ENCODE measurements at regions not wholly inside any gene's neighbourhood (a gene's known extent, or its start where the extent isn't known, plus 50 kb on each side); places are given as distances from the start of the nearest gene placed in this dataset.
"Not testable (repeated sequence)": the region's sequence is repeated elsewhere in the genome, so short reads cannot be mapped to it uniquely, and the experiment has no call there.

- peaks cover 55 to 64% of the 10 kb centered on the region in 2 donors for H3K36me3 ChIP-seq
Observed at GRCh38 chr1:184818646-184819045, 64.0 kb upstream of the EDEM3 start.

GRCh38 chr1:184817003-184817402 is 62.3 kb upstream of the EDEM3 start:
- H3K36me3 ChIP-seq, result peaks cover 43 to 51% of the 10 kb centered on the region in 2 donors
- intact Hi-C loops (cut with DNase I); H3K27ac ChIP-seq; H3K4me3 ChIP-seq; H3K27me3 ChIP-seq; DNase-seq (ENCODE audit: low spot score in 2 of 2); H3K4me1 ChIP-seq; H3K9me3 ChIP-seq: not testable (repeated sequence)

More at GRCh38 chr1:184818646-184819045, 64.0 kb upstream of the EDEM3 start:
- TF ChIP-seq CTCF (IDR thresholded peaks at IDR 0.05), result no peak
- Histone ChIP-seq H3K4me3 (no peak overlapping the region), H3K27ac (no peak overlapping the region), H3K27me3 (no peaks in the 10 kb centered on the region), H3K4me1 (peaks cover 0 to 10% of the 10 kb centered on the region in 2 donors), H3K9me3 (no peaks in the 10 kb centered on the region)
- no peak for DNase-seq (ENCODE audit: low spot score in 2 of 2)
- intact Hi-C loops (cut with DNase I), result no loop called here

DNA sequence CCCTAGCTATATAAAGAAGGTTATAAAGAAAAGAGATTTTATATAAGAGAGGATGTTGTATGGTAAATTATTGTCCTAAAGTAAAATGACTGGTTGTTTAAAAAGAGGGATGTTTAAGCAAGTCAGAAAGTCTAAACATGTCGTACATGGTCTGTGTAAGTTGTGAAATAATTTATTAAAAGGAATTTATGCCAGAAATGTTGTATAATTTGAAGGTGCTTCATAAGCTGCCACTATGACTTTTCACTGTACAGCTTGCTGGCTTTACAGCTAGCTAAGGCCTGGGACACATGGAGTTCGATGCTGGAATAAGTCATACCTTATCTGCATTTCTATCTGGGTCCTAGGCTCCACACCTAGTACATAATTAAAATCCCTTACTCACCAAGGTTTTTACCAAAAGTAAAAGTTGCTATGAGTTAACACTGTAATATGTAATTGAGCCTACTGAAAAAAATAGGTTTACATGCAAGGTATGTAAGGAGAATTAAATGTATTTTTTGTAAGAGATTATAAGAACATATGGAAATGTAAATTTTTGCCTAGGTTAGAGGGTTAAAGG is 59.0 kb upstream of the EDEM3 start:
- peak overlapping the region; percentile 13 to 30 for H3K27ac ChIP-seq
- no peak overlapping the region for H3K4me3 ChIP-seq

GRCh38 chr1:184811439-184812111 is 56.9 kb upstream of the EDEM3 start:
- DNase-seq (ENCODE audit: low spot score in 2 of 2), result peak; percentile 36 to 86
- intact Hi-C loops (cut with DNase I), result loop anchor here (2.0 kb wide), 1 partner anchor 15 kb away; no protein-coding TSS in a partner anchor
- Histone ChIP-seq H3K4me1 (peaks cover 7 to 15% of the 10 kb centered on the region in 2 donors), H3K9me3 (no peaks in the 10 kb centered on the region), H3K27ac (peak overlapping the region; percentile 83 to 85), H3K36me3 (peaks cover 15 to 28% of the 10 kb centered on the region in 2 donors), H3K4me3 (peak overlapping the region in 1 of 2 donors; percentile 36), H3K27me3 (no peaks in the 10 kb centered on the region)
- no peak for TF ChIP-seq CTCF (IDR thresholded peaks at IDR 0.05)

More for the DNA sequence above, 59.0 kb upstream of the EDEM3 start:
- H3K27me3 ChIP-seq, result no peaks in the 10 kb centered on the region
- TF ChIP-seq CTCF (IDR thresholded peaks at IDR 0.05), result no peak
- intact Hi-C loops (cut with DNase I), result no loop called here
- H3K36me3 ChIP-seq, result peaks cover 17 to 23% of the 10 kb centered on the region in 2 donors
- H3K9me3 ChIP-seq, result no peaks in the 10 kb centered on the region
- no peak for DNase-seq (ENCODE audit: low spot score in 2 of 2)
- peaks cover 7 to 15% of the 10 kb centered on the region in 2 donors for H3K4me1 ChIP-seq

GRCh38 chr1:184810735-184811343 is 56.2 kb upstream of the EDEM3 start:
- Histone ChIP-seq H3K4me3 (peak overlapping the region in 1 of 2 donors; percentile 36), H3K27ac (peak overlapping the region; percentile 83 to 85), H3K36me3 (peaks cover 15 to 22% of the 10 kb centered on the region in 2 donors), H3K4me1 (peaks cover 7 to 20% of the 10 kb centered on the region in 2 donors), H3K9me3 (no peaks in the 10 kb centered on the region), H3K27me3 (no peaks in the 10 kb centered on the region)
- intact Hi-C loops (cut with DNase I), result loop anchor here (2.0 kb wide), 1 partner anchor 16 kb away; no protein-coding TSS in a partner anchor
- peak in 1 of 2 donors; percentile 83 for DNase-seq (ENCODE audit: low spot score in 2 of 2)
- TF ChIP-seq CTCF (IDR thresholded peaks at IDR 0.05), result no peak

DNA sequence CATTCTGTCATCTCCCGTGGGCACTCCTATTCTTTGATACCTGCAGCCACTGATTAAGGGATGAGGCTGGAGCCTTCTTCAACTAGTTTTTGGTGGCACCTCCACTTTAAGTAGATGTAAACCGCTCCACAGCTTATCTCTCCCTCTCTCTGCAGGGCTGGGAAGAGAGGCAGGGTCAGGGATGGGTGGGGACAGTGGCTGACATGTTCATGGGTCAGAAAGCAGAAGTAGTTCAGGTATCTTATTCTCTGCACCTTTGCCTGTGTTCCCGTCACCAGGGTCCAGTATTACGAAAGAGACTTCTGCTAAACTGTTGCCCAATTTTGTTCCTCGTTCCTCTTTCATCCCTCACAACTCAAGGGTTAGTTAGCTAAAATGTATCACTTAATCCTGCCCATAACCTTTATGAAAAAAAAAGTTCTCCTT is 51.7 kb upstream of the EDEM3 start:
- Histone ChIP-seq H3K27me3 (no peaks in the 10 kb centered on the region), H3K9me3 (no peaks in the 10 kb centered on the region), H3K36me3 (peaks cover 43 to 57% of the 10 kb centered on the region in 2 donors), H3K4me1 (peaks cover 7 to 15% of the 10 kb centered on the region in 2 donors), H3K4me3 (no peak overlapping the region), H3K27ac (peak overlapping the region; percentile 46 to 51)
- no peak for TF ChIP-seq CTCF (IDR thresholded peaks at IDR 0.05)
- no peak for DNase-seq (ENCODE audit: low spot score in 2 of 2)
- intact Hi-C loops (cut with DNase I), result loop anchor here (5.0 kb wide), 1 partner anchor 241 kb away; the partner anchor contains the start of gene RNF2

Data from ascending aorta (tissue), 2 donors.